ENCODE measurements at regions not wholly inside any gene's neighbourhood (a gene's known extent, or its start where the extent isn't known, plus 50 kb on each side); places are given as distances from the start of the nearest gene placed in this dataset.

DNA sequence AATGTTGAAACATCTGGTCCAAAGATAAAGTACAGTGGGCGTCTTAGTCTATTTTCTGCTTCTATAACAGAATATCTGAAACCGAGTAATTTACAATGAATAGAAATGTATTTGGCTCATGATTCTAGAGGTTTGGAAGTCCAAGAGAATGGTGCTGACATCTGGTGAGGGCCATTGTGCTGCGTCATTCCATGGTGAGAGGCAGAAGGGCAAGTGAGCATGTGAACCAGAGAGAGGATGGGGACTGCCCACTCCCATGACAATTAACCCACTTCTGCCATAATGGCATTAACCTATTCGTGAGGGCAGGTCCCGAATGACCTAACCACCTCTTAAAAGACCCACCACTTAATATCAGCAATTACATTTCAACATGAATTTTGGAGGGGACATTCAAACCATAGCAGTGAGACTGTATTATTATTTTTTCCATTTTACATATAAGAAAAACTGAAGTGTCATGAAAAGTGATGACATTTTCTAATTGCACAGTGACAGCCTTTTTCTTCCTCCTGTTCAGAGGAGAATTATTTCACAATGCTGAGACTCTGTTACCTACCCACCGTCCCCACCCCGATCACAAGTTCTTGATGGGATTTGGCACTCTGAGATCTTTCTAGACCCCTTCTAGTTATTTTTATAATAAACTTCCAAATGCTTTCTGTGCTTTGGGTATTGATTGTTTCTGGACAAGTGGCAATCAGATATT is 238.8 kb downstream of the RPLP1 start:
- TF ChIP-seq, protein P1, sequence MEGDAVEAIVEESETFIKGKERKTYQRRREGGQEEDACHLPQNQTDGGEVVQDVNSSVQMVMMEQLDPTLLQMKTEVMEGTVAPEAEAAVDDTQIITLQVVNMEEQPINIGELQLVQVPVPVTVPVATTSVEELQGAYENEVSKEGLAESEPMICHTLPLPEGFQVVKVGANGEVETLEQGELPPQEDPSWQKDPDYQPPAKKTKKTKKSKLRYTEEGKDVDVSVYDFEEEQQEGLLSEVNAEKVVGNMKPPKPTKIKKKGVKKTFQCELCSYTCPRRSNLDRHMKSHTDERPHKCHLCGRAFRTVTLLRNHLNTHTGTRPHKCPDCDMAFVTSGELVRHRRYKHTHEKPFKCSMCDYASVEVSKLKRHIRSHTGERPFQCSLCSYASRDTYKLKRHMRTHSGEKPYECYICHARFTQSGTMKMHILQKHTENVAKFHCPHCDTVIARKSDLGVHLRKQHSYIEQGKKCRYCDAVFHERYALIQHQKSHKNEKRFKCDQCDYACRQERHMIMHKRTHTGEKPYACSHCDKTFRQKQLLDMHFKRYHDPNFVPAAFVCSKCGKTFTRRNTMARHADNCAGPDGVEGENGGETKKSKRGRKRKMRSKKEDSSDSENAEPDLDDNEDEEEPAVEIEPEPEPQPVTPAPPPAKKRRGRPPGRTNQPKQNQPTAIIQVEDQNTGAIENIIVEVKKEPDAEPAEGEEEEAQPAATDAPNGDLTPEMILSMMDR (conservative IDR thresholded peaks at IDR 0.05), result no peak
- no peak overlapping the region for H3K4me3 Mint-ChIP-seq
- H3K27ac Mint-ChIP-seq (ENCODE audit: unreplicated experiment), result no peak overlapping the region
- DNase-seq (ENCODE audit: low read depth, low spot score), result no peak
- peaks cover 9% of the 10 kb centered on the region for H3K27me3 Mint-ChIP-seq (ENCODE audit: low read depth)
- H3K9me3 Mint-ChIP-seq, result peaks cover 9% of the 10 kb centered on the region
- H3K36me3 Mint-ChIP-seq (ENCODE audit: low read depth), result no peaks in the 10 kb centered on the region
- no peaks in the 10 kb centered on the region for H3K4me1 Mint-ChIP-seq

DNA sequence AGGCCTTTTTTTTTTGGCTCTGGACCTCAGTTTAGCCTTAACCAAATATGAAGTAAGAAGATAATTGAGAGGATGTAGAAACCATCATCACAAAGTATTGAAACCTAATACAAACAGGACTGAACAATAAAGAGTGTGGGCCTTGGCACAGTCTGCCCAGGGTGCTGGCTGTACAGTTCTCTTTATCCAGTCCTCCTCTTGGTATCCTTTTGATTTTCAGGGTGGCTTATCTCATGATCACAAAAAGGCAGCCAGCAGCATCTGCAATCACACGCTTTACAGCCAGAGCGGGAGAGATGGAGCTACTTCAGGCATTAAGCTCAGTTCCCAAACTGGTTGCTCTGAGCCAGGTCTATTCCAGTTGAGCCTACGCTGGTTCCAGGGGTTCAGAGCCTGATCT is 239.7 kb downstream of the RPLP1 start:
- TF ChIP-seq, protein P1 (conservative IDR thresholded peaks at IDR 0.05), result no peak
- no peak for DNase-seq (ENCODE audit: low read depth, low spot score)
- H3K27ac Mint-ChIP-seq (ENCODE audit: unreplicated experiment), result no peak overlapping the region
- H3K4me1 Mint-ChIP-seq, result peaks cover 5% of the 10 kb centered on the region
- no peak overlapping the region for H3K4me3 Mint-ChIP-seq
- no peaks in the 10 kb centered on the region for H3K36me3 Mint-ChIP-seq (ENCODE audit: low read depth)
- H3K9me3 Mint-ChIP-seq, result peaks cover 9% of the 10 kb centered on the region
- peaks cover 2% of the 10 kb centered on the region for H3K27me3 Mint-ChIP-seq (ENCODE audit: low read depth)

DNA sequence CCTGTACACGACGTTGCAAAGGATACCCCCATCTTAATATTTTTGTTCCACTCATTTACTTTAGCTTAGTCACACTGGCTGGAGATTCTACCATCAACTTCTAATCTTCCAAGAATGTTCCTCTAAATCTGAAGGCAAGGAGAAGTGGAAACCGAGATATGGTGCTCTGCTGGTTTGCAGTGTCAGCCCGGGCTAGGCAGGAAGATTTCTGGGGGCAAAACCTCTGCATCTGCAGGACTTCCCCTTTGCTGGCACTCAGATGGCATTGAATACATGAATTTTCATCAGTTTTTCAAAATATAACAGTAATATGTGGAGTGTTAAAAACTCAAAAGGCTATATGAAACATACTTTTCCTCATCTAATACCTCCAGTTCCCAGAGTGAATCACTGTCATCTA is 240.4 kb downstream of the RPLP1 start:
- Mint-ChIP-seq H3K4me1 (peaks cover 7% of the 10 kb centered on the region), H3K9me3 (peaks cover 9% of the 10 kb centered on the region), H3K27ac (ENCODE audit: unreplicated experiment) (no peak overlapping the region), H3K36me3 (ENCODE audit: low read depth) (no peaks in the 10 kb centered on the region), H3K4me3 (no peak overlapping the region), H3K27me3 (ENCODE audit: low read depth) (peaks cover 2% of the 10 kb centered on the region)
- TF ChIP-seq, protein P1 (conservative IDR thresholded peaks at IDR 0.05), result no peak
- DNase-seq (ENCODE audit: low read depth, low spot score), result no peak

DNA sequence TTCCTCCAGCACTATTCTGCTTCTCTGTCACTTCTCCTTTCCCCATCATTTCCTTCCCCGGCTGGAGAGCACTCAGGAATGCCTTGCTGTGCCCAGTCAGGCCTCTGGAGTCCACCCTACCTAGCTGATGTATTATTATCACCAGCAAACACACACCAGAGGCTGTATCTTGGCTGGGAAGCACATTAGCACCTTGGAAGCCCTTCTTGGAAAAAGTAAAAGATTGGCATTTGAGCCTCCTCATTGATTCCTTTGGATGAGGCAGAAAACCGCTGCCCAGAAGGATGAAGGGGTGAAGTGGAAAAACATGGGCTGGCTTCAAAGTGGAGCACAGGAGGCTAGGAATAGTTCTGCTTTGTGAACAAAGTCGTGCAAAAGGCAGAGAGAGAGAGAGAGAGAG is 244.3 kb downstream of the RPLP1 start:
- H3K27ac Mint-ChIP-seq (ENCODE audit: unreplicated experiment), result no peak overlapping the region
- DNase-seq (ENCODE audit: low read depth, low spot score), result no peak
- TF ChIP-seq, protein P1 (conservative IDR thresholded peaks at IDR 0.05), result no peak
- peaks cover 2% of the 10 kb centered on the region for H3K27me3 Mint-ChIP-seq (ENCODE audit: low read depth)
- H3K4me3 Mint-ChIP-seq, result no peak overlapping the region
- peaks cover 7% of the 10 kb centered on the region for H3K4me1 Mint-ChIP-seq
- H3K9me3 Mint-ChIP-seq, result peaks cover 5% of the 10 kb centered on the region
- H3K36me3 Mint-ChIP-seq (ENCODE audit: low read depth), result peaks cover 3% of the 10 kb centered on the region

DNA sequence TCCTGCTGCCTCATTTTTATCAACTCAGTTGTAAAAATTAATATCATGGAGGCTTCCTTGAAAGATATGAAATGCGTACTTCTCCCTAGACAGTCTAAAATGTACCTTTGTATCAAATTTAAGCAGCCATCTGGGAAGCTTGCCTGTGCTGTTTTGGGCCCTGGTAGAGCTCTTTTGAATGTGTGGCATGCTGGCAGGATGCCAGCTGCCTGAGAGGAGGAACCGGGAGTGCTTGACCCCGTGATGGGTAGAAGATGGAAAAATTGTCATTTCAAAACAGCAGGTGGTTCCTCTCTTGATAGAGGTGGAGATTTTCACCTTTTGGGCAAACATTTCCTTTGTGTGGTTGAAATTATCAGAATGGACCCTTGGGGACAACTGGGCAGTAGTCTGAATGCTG is 245.3 kb downstream of the RPLP1 start:
- peaks cover 2% of the 10 kb centered on the region for H3K27me3 Mint-ChIP-seq (ENCODE audit: low read depth)
- no peak overlapping the region for H3K27ac Mint-ChIP-seq (ENCODE audit: unreplicated experiment)

More for the DNA sequence above, 245.3 kb downstream of the RPLP1 start:
- Mint-ChIP-seq H3K4me3 (no peak overlapping the region), H3K4me1 (peaks cover 7% of the 10 kb centered on the region), H3K36me3 (ENCODE audit: low read depth) (peaks cover 3% of the 10 kb centered on the region), H3K9me3 (peaks cover 5% of the 10 kb centered on the region)
- no peak for DNase-seq (ENCODE audit: low read depth, low spot score)
- TF ChIP-seq, protein P1 (conservative IDR thresholded peaks at IDR 0.05), result no peak
